Activated naive CD8-positive, alpha-beta T cell (primary cell): ENCODE measurements at regions not wholly inside any gene's neighbourhood (a gene's known extent, or its start where the extent isn't known, plus 50 kb on each side); places are given as distances from the start of the nearest gene placed in this dataset.
"Not testable (repeated sequence)": the region's sequence is repeated elsewhere in the genome, so short reads cannot be mapped to it uniquely, and the experiment has no call there.

Experiments used
- H3K27ac Mint-ChIP-seq: one replicate; pipeline ENCODE4 v1.8.0; 2021; ENCODE audit warnings: mixed read lengths
- H3K27me3 Mint-ChIP-seq: one replicate; pipeline ENCODE4 v1.8.0; 2021; ENCODE audit warnings: mixed read lengths
- H3K36me3 Mint-ChIP-seq: one replicate; pipeline ENCODE4 v1.8.0; 2021; ENCODE audit warnings: mixed read lengths
- H3K4me1 Mint-ChIP-seq: one replicate; pipeline ENCODE4 v1.8.0; 2021; ENCODE audit warnings: low read depth, mixed read lengths
- H3K4me3 Mint-ChIP-seq: one replicate; pipeline ENCODE4 v1.8.0; 2021; ENCODE audit warnings: mild to moderate bottlenecking, mixed read lengths
- H3K9me3 Mint-ChIP-seq: one replicate; pipeline ENCODE4 v1.8.0; 2021; ENCODE audit warnings: low read depth, mixed read lengths

DNA sequence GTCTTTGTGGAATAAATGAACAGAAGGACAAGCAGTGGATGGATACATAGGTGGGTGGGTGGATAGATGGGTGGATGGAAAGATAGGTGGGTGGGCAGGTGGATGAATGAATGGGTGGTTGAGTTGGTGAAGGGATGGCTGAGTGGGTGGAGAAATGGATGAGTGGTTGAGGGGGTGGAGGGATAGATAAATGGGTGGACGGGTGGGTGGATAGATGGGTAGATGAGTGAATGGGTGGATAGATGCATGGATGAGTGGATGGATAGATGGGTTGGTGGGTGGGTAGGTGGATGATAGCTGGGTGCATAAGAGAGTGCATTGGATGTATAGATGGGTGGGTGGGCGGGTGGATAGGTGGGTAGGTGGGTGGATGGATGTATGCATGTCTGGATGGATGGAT, 63.5 kb downstream of the UNC93B1 start:
- H3K9me3 Mint-ChIP-seq, H3K4me1 Mint-ChIP-seq, H3K4me3 Mint-ChIP-seq, H3K36me3 Mint-ChIP-seq, H3K27me3 Mint-ChIP-seq, H3K27ac Mint-ChIP-seq: not testable (repeated sequence)

DNA sequence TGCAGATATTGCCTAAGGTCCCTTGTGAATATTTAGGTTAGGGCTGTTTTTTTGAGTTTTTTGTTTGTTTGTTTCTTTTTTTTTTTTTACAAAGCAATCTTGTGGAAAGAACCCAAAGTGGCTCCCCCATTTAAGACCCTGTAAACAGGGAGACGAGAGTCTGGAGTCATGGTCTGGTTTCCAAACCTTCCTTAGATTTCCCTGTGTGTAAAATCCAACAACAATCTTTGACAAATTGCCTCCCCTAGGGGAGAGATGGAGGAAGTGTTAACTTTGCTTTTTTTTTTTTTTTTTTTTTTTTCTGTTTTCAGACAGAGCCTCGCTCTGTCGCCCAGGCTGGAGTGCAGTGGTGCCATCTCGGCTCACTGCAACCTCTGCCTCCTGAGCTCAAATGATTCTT, 64.9 kb downstream of the UNC93B1 start:
- H3K27ac Mint-ChIP-seq, H3K27me3 Mint-ChIP-seq, H3K36me3 Mint-ChIP-seq, H3K4me1 Mint-ChIP-seq, H3K9me3 Mint-ChIP-seq, H3K4me3 Mint-ChIP-seq: not testable (repeated sequence)

- not testable (repeated sequence) for H3K36me3 Mint-ChIP-seq, H3K9me3 Mint-ChIP-seq, H3K27ac Mint-ChIP-seq, H3K4me1 Mint-ChIP-seq, H3K4me3 Mint-ChIP-seq, H3K27me3 Mint-ChIP-seq
Measured at GRCh38 chr11:67938371-67938770, 65.5 kb downstream of the UNC93B1 start.

GRCh38 chr11:67923565-67923964, 80.3 kb downstream of the UNC93B1 start:
- H3K4me3 Mint-ChIP-seq, H3K27ac Mint-ChIP-seq, H3K9me3 Mint-ChIP-seq, H3K36me3 Mint-ChIP-seq, H3K27me3 Mint-ChIP-seq: not testable (repeated sequence)
- peaks cover 16% of the 10 kb centered on the region for H3K4me1 Mint-ChIP-seq

DNA sequence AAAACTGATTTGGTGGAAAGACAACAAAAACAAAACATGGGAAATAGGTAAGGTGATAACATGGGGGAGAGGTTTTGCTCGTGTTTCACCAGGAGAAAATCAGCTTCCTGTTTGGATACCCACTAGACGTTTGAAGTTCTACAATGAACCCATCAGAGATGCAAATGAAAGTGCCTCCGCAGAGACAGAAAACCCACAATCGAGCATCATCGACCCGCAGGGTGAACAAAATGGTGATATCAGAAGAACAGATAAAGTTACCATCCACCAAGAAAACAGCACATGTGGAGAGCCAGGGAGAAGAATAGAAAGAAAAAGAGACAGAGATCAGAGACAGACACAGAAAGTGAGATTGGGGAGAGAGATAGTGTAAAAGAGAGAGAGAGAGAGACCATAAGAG, 83.4 kb downstream of the UNC93B1 start:
- peaks cover 16% of the 10 kb centered on the region for H3K4me1 Mint-ChIP-seq
- peak overlapping the region; percentile 97 for H3K27ac Mint-ChIP-seq
- H3K27me3 Mint-ChIP-seq, H3K36me3 Mint-ChIP-seq, H3K9me3 Mint-ChIP-seq: not testable (repeated sequence)
- H3K4me3 Mint-ChIP-seq, result peak overlapping the region; percentile 86

- not testable (repeated sequence) for H3K27me3 Mint-ChIP-seq, H3K4me3 Mint-ChIP-seq, H3K4me1 Mint-ChIP-seq, H3K27ac Mint-ChIP-seq, H3K36me3 Mint-ChIP-seq
- H3K9me3 Mint-ChIP-seq, result peaks cover 16% of the 10 kb centered on the region
Measured at GRCh38 chr11:67912184-67912583, 91.7 kb downstream of the UNC93B1 start.

- not testable (repeated sequence) for H3K27me3 Mint-ChIP-seq
Measured at GRCh38 chr11:67911211-67911610, 92.7 kb downstream of the UNC93B1 start.

GRCh38 chr11:67910803-67911202, 93.1 kb downstream of the UNC93B1 start:
- not testable (repeated sequence) for H3K4me1 Mint-ChIP-seq, H3K27me3 Mint-ChIP-seq, H3K27ac Mint-ChIP-seq, H3K4me3 Mint-ChIP-seq, H3K36me3 Mint-ChIP-seq
- H3K9me3 Mint-ChIP-seq, result peaks cover 16% of the 10 kb centered on the region

More at GRCh38 chr11:67911211-67911610, 92.7 kb downstream of the UNC93B1 start:
- H3K9me3 Mint-ChIP-seq, result peaks cover 16% of the 10 kb centered on the region
- not testable (repeated sequence) for H3K4me3 Mint-ChIP-seq, H3K4me1 Mint-ChIP-seq, H3K36me3 Mint-ChIP-seq, H3K27ac Mint-ChIP-seq

DNA sequence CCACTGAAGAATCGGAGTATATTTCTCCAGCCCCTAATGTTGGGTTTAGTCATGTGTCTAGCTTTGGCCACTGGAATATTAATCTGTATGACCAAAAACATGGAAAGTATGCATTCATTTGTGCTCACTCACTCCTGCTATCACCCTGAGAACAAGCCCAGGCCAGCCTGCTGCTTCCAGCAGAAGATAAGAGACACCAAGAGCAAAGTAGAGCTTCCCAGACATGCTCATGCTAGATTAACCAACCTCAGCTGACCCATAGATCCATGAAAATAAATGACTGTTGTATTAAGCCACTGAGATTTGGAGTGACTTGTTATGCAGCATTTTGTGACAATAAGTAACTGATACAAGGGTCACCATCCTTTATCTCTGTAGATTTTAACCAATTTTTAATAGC, 96.9 kb downstream of the UNC93B1 start:
- H3K27ac Mint-ChIP-seq, H3K4me3 Mint-ChIP-seq, H3K27me3 Mint-ChIP-seq, H3K4me1 Mint-ChIP-seq, H3K9me3 Mint-ChIP-seq, H3K36me3 Mint-ChIP-seq: not testable (repeated sequence)

GRCh38 chr11:67899462-67899861, 104.4 kb downstream of the UNC93B1 start:
- H3K27ac Mint-ChIP-seq, H3K27me3 Mint-ChIP-seq, H3K9me3 Mint-ChIP-seq, H3K4me3 Mint-ChIP-seq, H3K4me1 Mint-ChIP-seq, H3K36me3 Mint-ChIP-seq: not testable (repeated sequence)

DNA sequence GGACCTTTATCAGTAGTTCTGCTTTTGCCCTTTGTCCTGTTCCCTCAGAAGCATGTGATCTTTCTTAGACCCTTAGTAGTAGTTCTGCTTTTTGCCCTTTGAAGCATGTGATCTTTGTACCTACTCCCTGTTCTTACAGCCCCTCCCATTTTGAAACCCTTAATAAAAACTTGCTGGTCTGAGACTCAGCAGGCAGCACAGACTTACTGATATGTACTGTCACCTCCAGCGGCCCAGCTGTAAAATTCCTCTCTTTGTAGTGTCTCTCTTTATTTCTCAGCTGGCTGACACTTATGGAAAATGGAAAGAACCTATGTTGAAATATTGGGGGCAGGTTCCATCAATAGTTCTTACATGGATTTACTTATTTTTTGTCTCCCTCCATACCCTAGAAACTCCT, 110.4 kb downstream of the UNC93B1 start:
- H3K4me3 Mint-ChIP-seq, H3K9me3 Mint-ChIP-seq, H3K36me3 Mint-ChIP-seq, H3K27me3 Mint-ChIP-seq, H3K4me1 Mint-ChIP-seq, H3K27ac Mint-ChIP-seq: not testable (repeated sequence)

DNA sequence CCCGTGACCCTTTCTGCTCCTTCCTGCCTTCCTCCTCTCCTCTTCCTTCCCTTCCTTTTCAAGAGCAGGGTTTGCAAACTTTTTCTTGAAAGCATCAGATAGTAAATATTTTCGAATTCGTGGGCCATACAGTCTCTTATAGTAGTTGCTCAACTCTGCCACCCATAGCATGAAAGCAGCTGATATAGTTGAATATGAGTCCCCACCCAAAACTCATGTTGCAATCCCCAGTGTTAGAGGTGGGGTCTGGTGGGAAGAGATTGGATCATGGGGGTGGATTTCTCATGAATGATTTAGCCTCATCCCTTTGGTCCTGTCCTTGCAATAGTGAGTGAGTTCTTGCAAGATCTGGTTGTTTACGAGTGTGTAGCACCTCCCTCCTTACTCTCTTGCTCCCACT, 114.3 kb downstream of the UNC93B1 start:
- H3K4me1 Mint-ChIP-seq, H3K36me3 Mint-ChIP-seq, H3K27me3 Mint-ChIP-seq, H3K27ac Mint-ChIP-seq, H3K4me3 Mint-ChIP-seq, H3K9me3 Mint-ChIP-seq: not testable (repeated sequence)

DNA sequence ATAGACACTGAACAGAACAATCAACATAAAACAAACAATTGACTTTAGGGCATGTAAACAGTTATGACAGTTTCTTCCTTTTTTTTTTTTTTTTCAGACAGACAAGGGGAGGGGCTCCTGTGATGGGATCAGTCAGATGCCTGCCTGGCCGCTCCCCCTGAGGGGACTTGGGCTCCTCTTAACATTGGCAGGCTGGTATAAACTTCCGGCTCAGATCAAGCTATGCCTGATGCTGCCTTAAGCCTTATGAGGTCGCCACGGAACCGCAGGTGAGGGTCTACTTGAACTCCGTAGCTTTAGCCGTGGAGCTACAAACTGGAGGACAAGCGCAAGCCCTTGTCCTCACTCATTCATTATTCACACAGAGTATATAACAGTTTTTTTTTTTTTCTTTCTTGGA, 115.8 kb downstream of the UNC93B1 start:
- H3K27ac Mint-ChIP-seq, H3K27me3 Mint-ChIP-seq, H3K4me3 Mint-ChIP-seq, H3K9me3 Mint-ChIP-seq, H3K36me3 Mint-ChIP-seq: not testable (repeated sequence)
- H3K4me1 Mint-ChIP-seq, result peaks cover 10% of the 10 kb centered on the region

- H3K9me3 Mint-ChIP-seq, H3K36me3 Mint-ChIP-seq, H3K4me3 Mint-ChIP-seq, H3K27ac Mint-ChIP-seq, H3K27me3 Mint-ChIP-seq: not testable (repeated sequence)
- H3K4me1 Mint-ChIP-seq, result peaks cover 10% of the 10 kb centered on the region
Measured at GRCh38 chr11:67886672-67887071, 117.2 kb downstream of the UNC93B1 start.

DNA sequence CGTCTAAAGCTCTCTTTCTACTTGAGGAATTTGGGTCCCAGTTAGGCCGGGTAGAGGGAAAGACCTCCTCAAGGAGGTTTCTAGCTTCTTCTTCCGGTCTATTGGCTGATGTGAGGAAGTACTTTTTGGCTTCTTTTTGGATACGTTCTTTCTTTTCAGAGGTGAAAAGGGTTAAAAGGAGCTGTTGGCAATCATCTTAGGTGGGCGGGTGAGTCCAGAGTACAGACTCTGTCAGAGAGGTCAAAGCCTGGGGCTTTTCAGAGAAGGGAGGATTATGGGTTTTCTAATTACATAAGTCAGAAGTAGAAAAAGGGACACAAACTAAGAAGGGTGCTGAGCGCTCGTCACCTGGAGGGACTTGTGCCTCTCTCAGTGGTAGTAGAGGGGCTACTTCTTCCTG, 117.7 kb downstream of the UNC93B1 start:
- H3K27me3 Mint-ChIP-seq, H3K4me3 Mint-ChIP-seq, H3K27ac Mint-ChIP-seq, H3K9me3 Mint-ChIP-seq, H3K36me3 Mint-ChIP-seq: not testable (repeated sequence)
- H3K4me1 Mint-ChIP-seq, result peaks cover 10% of the 10 kb centered on the region

GRCh38 chr11:67885574-67885973, 118.3 kb downstream of the UNC93B1 start:
- H3K4me3 Mint-ChIP-seq, H3K27ac Mint-ChIP-seq: not testable (repeated sequence)
- peaks cover 10% of the 10 kb centered on the region for H3K4me1 Mint-ChIP-seq

More at GRCh38 chr11:67885574-67885973, 118.3 kb downstream of the UNC93B1 start:
- H3K27me3 Mint-ChIP-seq, H3K36me3 Mint-ChIP-seq, H3K9me3 Mint-ChIP-seq: not testable (repeated sequence)
